GM23248 (cell line): ENCODE measurements at regions not wholly inside any gene's neighbourhood (a gene's known extent, or its start where the extent isn't known, plus 50 kb on each side); places are given as distances from the start of the nearest gene placed in this dataset.

Source experiments
- DNase-seq: peaks from one replicate; pipeline ENCODE4 v3.0.0-alpha.2; 2015
- H2AFZ ChIP-seq: fragments of 200-600 bp; sonication (generic); 2 replicates; pipeline ENCODE4 v1.6.1; 2016; ENCODE audit warnings: antibody characterized with exemption
- H3F3A ChIP-seq: fragments of 200-600 bp; sonication (generic); 2 replicates; pipeline ENCODE4 v1.6.1; 2016; ENCODE audit warnings: mild to moderate bottlenecking, antibody characterized with exemption, mixed run types; ENCODE audit not compliant: insufficient read depth
- H3K27ac ChIP-seq: fragments of 200-600 bp; sonication (generic); 2 replicates; pipeline ENCODE4 v1.5.1; 2016; ENCODE audit warnings: mild to moderate bottlenecking
- H3K27me3 ChIP-seq: fragments of 200-600 bp; sonication (generic); replicated peaks from 2 replicates; pipeline ENCODE4 v1.6.1; 2016; ENCODE audit warnings: mild to moderate bottlenecking; ENCODE audit not compliant: insufficient read depth
- H3K36me3 ChIP-seq: fragments of 200-600 bp; sonication (generic); 2 replicates; pipeline ENCODE4 v1.6.1; 2016; ENCODE audit warnings: low read depth, mild to moderate bottlenecking
- H3K4me1 ChIP-seq: fragments of 200-600 bp; sonication (generic); 2 replicates; pipeline ENCODE4 v1.6.1; 2016; ENCODE audit warnings: mild to moderate bottlenecking; ENCODE audit not compliant: insufficient read depth
- H3K4me2 ChIP-seq: fragments of 200-600 bp; sonication (generic); one replicate; pipeline ENCODE4 v1.6.1; 2016; ENCODE audit warnings: mild to moderate bottlenecking; ENCODE audit not compliant: unreplicated experiment
- H3K4me3 ChIP-seq: fragments of 200-600 bp; sonication (generic); 2 replicates; pipeline ENCODE4 v1.5.1; 2016; ENCODE audit warnings: mild to moderate bottlenecking
- H3K79me2 ChIP-seq: fragments of 200-600 bp; sonication (generic); 2 replicates; pipeline ENCODE4 v1.6.1; 2016; ENCODE audit warnings: mild to moderate bottlenecking; ENCODE audit not compliant: insufficient read depth
- H3K9ac ChIP-seq: fragments of 200-600 bp; sonication (generic); 2 replicates; pipeline ENCODE4 v1.6.1; 2016; ENCODE audit warnings: mild to moderate bottlenecking
- H3K9me2 ChIP-seq: fragments of 200-600 bp; sonication (generic); 2 replicates; pipeline ENCODE4 v1.6.1; 2016; ENCODE audit warnings: mixed run types, mild to moderate bottlenecking, moderate library complexity; ENCODE audit not compliant: insufficient read depth
- H3K9me3 ChIP-seq: fragments of 200-600 bp; sonication (generic); one replicate; pipeline ENCODE4 v1.6.1; 2017; ENCODE audit warnings: low read depth
- H4K20me1 ChIP-seq: fragments of 200-600 bp; sonication (generic); 2 replicates; pipeline ENCODE4 v1.6.0; 2016; ENCODE audit not compliant: insufficient read depth
- EZH2 ChIP-seq: fragments of 200-600 bp; sonication (generic); IDR thresholded peaks from 2 replicates; pipeline ENCODE4 v1.6.1; 2018; ENCODE audit warnings: antibody characterized with exemption, mild to moderate bottlenecking; ENCODE audit not compliant: insufficient read depth, poor library complexity, severe bottlenecking
- EZH2phosphoT487 ChIP-seq: fragments of 200-600 bp; sonication (generic); IDR thresholded peaks from 2 replicates; pipeline ENCODE4 v1.6.1; 2018; ENCODE audit warnings: antibody characterized with exemption, moderate library complexity, mild to moderate bottlenecking, low read depth; ENCODE audit not compliant: insufficient read depth
- WGBS, 2 experiments: methylation state at CpG; one replicate each; pipeline ENCODE4 v1.1.6; 2015 to 2017; ENCODE audit warnings: low lambda C conversion rate in 2 of 2, low coverage in 1 of 2; ENCODE audit errors: missing lambda C conversion rate in 2 of 2; 5-methylcytosine and 5-hydroxymethylcytosine counted together
- in situ Hi-C: fragments of 300-500 bp; cut with MboI; formaldehyde crosslinking; loops from 2 replicates; pipeline ENCODE4 v1.15.0; 2020

- in situ Hi-C loops = no loop called here
- no peak overlapping the region for H3K4me3 ChIP-seq
- H3K4me1 ChIP-seq = no peaks in the 10 kb centered on the region
- WGBS, 2 experiments = 17 to 19% methylated on average over 1 of the region's 1 CpG
- H3K9me2 ChIP-seq = no peaks in the 10 kb centered on the region
- no peaks in the 10 kb centered on the region for H3K79me2 ChIP-seq
- no peak for DNase-seq
- no peak overlapping the region for H3K4me2 ChIP-seq
- no peak overlapping the region for H3K27ac ChIP-seq
- no peak overlapping the region for H3K9ac ChIP-seq
- H4K20me1 ChIP-seq = no peaks in the 10 kb centered on the region
- H3K9me3 ChIP-seq = no peaks in the 10 kb centered on the region
- H3K27me3 ChIP-seq = no peaks in the 10 kb centered on the region
- H2AFZ ChIP-seq = no peak overlapping the region
- H3F3A ChIP-seq = no peaks in the 10 kb centered on the region
- TF ChIP-seq EZH2 = no peak
- no peak for TF ChIP-seq EZH2phosphoT487
- no peaks in the 10 kb centered on the region for H3K36me3 ChIP-seq
Observed at GRCh38 chr1:194495434-194495833, 1309.0 kb upstream of the B3GALT2 start.

GRCh38 chr1:194487172-194487571 is 1300.8 kb upstream of the B3GALT2 start:
- Histone ChIP-seq H3K9ac (no peak overlapping the region), H3K27ac (no peak overlapping the region), H3K4me2 (no peak overlapping the region), H3F3A (no peaks in the 10 kb centered on the region), H3K4me3 (no peak overlapping the region), H2AFZ (no peak overlapping the region), H3K4me1 (no peaks in the 10 kb centered on the region), H3K79me2 (no peaks in the 10 kb centered on the region), H3K27me3 (no peaks in the 10 kb centered on the region), H3K36me3 (no peaks in the 10 kb centered on the region), H3K9me3 (no peaks in the 10 kb centered on the region), H4K20me1 (no peaks in the 10 kb centered on the region), H3K9me2 (no peaks in the 10 kb centered on the region)
- no peak for TF ChIP-seq EZH2phosphoT487
- TF ChIP-seq EZH2 = no peak
- no peak for DNase-seq
- WGBS, 2 experiments = 14 to 15% methylated on average over 4 of the region's 4 CpGs
- in situ Hi-C loops = no loop called here

GRCh38 chr1:194485432-194485831 is 1299.0 kb upstream of the B3GALT2 start:
- Histone ChIP-seq H3K9me2 (no peaks in the 10 kb centered on the region), H3K27me3 (no peaks in the 10 kb centered on the region), H3K9me3 (no peaks in the 10 kb centered on the region), H3K4me3 (no peak overlapping the region), H2AFZ (no peak overlapping the region), H3K79me2 (no peaks in the 10 kb centered on the region), H4K20me1 (no peaks in the 10 kb centered on the region), H3K9ac (no peak overlapping the region), H3K27ac (no peak overlapping the region), H3K36me3 (no peaks in the 10 kb centered on the region), H3F3A (no peaks in the 10 kb centered on the region), H3K4me1 (no peaks in the 10 kb centered on the region), H3K4me2 (no peak overlapping the region)
- no peak for DNase-seq
- in situ Hi-C loops = no loop called here
- TF ChIP-seq EZH2phosphoT487 (no peak), EZH2 (no peak)

- Histone ChIP-seq H3K9me3 (no peaks in the 10 kb centered on the region), H4K20me1 (no peaks in the 10 kb centered on the region)
- WGBS, 2 experiments = 2 to 4% methylated on average over 1 of the region's 1 CpG
Observed at GRCh38 chr1:194478731-194479130, 1292.3 kb upstream of the B3GALT2 start.

GRCh38 chr1:194477908-194478307 is 1291.5 kb upstream of the B3GALT2 start:
- Histone ChIP-seq H3K9ac (no peak overlapping the region), H3F3A (no peaks in the 10 kb centered on the region), H3K9me2 (no peaks in the 10 kb centered on the region), H3K36me3 (no peaks in the 10 kb centered on the region), H3K4me3 (no peak overlapping the region), H2AFZ (no peak overlapping the region), H3K4me1 (no peaks in the 10 kb centered on the region), H3K27ac (no peak overlapping the region), H3K4me2 (no peak overlapping the region), H3K27me3 (no peaks in the 10 kb centered on the region), H4K20me1 (no peaks in the 10 kb centered on the region), H3K9me3 (no peaks in the 10 kb centered on the region), H3K79me2 (no peaks in the 10 kb centered on the region)
- in situ Hi-C loops = no loop called here
- TF ChIP-seq EZH2phosphoT487 (no peak), EZH2 (no peak)
- DNase-seq = no peak

More at GRCh38 chr1:194478731-194479130, 1292.3 kb upstream of the B3GALT2 start:
- no peaks in the 10 kb centered on the region for H3K36me3 ChIP-seq
- no peaks in the 10 kb centered on the region for H3K27me3 ChIP-seq
- no peaks in the 10 kb centered on the region for H3K4me1 ChIP-seq
- DNase-seq = no peak
- no peaks in the 10 kb centered on the region for H3F3A ChIP-seq
- H2AFZ ChIP-seq = no peak overlapping the region
- no peak overlapping the region for H3K9ac ChIP-seq
- H3K79me2 ChIP-seq = no peaks in the 10 kb centered on the region
- in situ Hi-C loops = no loop called here
- TF ChIP-seq EZH2 = no peak
- TF ChIP-seq EZH2phosphoT487 = no peak
- no peak overlapping the region for H3K27ac ChIP-seq
- H3K4me3 ChIP-seq = no peak overlapping the region
- H3K9me2 ChIP-seq = no peaks in the 10 kb centered on the region
- H3K4me2 ChIP-seq = no peak overlapping the region
